MM.1S (cell line): ENCODE measurements at regions not wholly inside any gene's neighbourhood (a gene's known extent, or its start where the extent isn't known, plus 50 kb on each side); places are given as distances from the start of the nearest gene placed in this dataset.

Experiments used
- EZH2 ChIP-seq: fragments of 300-600 bp; sonication (generic); optimal IDR thresholded peaks from 2 replicates; pipeline ENCODE3; 2017; ENCODE audit warnings: low read depth, mild to moderate bottlenecking, antibody characterized with exemption, low read length, mixed read lengths
- EZH2phosphoT487 ChIP-seq: fragments of 300-600 bp; sonication (generic); IDR thresholded peaks from 2 replicates; pipeline ENCODE4 v1.6.1; 2018; ENCODE audit warnings: antibody characterized with exemption, low read length
- TF ChIP-seq, protein P1 (sequence below): fragments of 300-600 bp; sonication (generic); IDR thresholded peaks from 2 replicates; pipeline ENCODE4 v1.5.1; 2016; ENCODE audit warnings: antibody characterized with exemption, low read length, mixed read lengths

DNA sequence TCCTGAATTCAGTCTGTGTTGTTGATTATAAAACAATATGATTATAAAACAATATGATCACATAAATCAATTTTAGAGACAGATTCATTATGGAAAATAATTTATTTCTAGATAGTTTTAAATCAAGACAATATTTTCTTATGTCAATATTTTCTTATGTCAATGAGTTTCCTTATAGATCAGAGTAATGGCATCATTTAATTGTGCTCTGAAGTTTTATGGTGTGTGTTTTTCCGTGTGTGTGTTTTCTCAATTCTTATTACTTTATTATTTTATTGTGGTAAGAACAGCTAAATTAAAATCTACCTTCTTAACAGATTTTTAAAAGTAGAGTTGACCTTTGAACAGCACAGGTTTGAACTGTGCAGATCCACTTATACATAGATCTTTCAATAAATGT, 105.3 kb upstream of the SLCO1B1 start:
- TF ChIP-seq, protein P1, sequence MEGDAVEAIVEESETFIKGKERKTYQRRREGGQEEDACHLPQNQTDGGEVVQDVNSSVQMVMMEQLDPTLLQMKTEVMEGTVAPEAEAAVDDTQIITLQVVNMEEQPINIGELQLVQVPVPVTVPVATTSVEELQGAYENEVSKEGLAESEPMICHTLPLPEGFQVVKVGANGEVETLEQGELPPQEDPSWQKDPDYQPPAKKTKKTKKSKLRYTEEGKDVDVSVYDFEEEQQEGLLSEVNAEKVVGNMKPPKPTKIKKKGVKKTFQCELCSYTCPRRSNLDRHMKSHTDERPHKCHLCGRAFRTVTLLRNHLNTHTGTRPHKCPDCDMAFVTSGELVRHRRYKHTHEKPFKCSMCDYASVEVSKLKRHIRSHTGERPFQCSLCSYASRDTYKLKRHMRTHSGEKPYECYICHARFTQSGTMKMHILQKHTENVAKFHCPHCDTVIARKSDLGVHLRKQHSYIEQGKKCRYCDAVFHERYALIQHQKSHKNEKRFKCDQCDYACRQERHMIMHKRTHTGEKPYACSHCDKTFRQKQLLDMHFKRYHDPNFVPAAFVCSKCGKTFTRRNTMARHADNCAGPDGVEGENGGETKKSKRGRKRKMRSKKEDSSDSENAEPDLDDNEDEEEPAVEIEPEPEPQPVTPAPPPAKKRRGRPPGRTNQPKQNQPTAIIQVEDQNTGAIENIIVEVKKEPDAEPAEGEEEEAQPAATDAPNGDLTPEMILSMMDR, result no peak
- TF ChIP-seq EZH2phosphoT487 (no peak), EZH2 (no peak)
